GM23248 (cell line): ENCODE measurements at regions not wholly inside any gene's neighbourhood (a gene's known extent, or its start where the extent isn't known, plus 50 kb on each side); places are given as distances from the start of the nearest gene placed in this dataset.

Source experiments
- EZH2 ChIP-seq: fragments of 200-600 bp; sonication (generic); IDR thresholded peaks from 2 replicates; pipeline ENCODE4 v1.6.1; 2018; ENCODE audit warnings: antibody characterized with exemption, mild to moderate bottlenecking; ENCODE audit not compliant: insufficient read depth, poor library complexity, severe bottlenecking
- EZH2phosphoT487 ChIP-seq: fragments of 200-600 bp; sonication (generic); IDR thresholded peaks from 2 replicates; pipeline ENCODE4 v1.6.1; 2018; ENCODE audit warnings: antibody characterized with exemption, moderate library complexity, mild to moderate bottlenecking, low read depth; ENCODE audit not compliant: insufficient read depth

GRCh38 chr22:26953012-26953883 is 295.9 kb downstream of the MIAT start:
- TF ChIP-seq EZH2 (no peak), EZH2phosphoT487 (no peak)
